CD4-positive, alpha-beta T cell treated with Interleukin-4 for 4 hours (primary cell): ENCODE measurements at regions not wholly inside any gene's neighbourhood (a gene's known extent, or its start where the extent isn't known, plus 50 kb on each side); places are given as distances from the start of the nearest gene placed in this dataset.
"Not testable (repeated sequence)": the region's sequence is repeated elsewhere in the genome, so short reads cannot be mapped to it uniquely, and the experiment has no call there.

Source experiments
- DNase-seq: peaks from one replicate; pipeline ENCODE4 v3.0.0-alpha.2; 2020

DNA sequence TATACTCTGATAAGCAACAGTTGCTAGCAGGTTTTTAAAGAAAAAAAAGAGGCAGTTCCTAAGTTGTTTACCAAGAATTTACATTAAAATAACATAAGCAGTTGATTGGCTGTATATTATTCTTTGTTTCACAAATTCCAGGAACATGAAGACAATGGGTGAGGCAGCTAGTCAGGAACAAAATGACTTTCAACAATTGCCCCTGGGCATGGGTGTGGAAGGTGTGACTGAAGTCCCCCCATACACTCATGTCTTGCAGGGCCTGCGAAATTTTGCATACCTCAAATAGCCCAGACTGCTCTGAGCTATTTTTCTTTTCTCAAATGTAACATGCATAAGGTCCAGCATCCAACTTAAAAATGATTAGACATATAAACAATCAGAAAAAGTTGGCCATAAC is 267.2 kb upstream of the DIO3 start:
- DNase-seq, result no peak

DNA sequence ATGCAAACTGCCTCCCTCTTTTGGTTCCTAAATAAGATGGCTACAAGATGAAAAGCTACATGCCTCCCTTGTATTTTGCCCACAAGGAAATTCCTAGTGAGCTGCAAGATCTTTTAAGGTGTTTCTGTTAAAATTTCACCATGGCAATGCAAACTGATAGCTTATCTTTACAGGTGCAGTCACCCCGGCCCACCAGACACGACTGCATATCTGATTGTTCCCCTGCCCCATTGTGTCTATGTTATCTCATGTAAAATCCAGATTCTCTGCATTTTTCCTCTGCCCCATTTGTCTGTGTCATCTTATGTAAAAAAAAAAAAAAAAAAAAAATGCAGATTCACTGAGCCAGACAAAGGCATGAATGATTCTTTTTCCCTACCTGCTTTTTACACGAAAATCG is 261.5 kb upstream of the DIO3 start:
- not testable (repeated sequence) for DNase-seq

DNA sequence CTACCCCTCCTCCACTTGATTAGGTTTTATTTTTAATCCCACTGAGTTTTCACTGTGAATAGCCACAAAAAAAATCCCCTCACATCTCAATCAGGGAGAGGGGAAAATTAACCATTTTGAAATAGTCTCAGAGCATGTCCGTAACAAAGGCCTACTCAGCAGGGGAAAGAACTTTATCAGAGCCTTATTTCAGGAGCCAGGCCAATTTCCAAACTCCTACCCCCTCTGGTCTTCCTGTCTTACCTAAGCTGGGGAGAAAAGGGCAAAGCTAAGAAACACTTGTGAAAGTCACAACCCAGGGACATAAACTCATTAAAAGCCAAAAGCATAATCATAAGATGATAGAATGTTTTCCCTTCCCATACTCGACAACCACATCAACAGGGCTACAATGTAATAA is 260.3 kb upstream of the DIO3 start:
- no peak for DNase-seq

DNA sequence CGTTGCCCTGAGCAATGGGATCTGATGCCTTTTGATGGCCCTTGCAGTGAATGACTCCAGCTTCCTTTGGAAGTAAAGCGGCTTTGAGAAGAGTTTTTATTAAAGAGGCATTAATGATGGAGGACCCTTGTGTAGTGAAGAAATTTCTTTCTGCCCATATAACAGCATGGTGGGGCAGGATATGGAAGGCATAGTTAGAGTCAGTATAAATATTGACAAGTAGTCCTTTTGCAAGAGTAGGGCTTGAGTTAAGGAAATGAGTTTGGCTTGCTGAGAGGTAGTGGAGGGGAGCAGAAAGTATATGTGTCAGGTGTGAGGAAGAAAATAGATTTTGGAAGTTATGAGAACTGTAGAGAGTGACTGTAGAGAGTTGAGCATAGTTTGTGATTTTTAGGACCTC is 254.1 kb upstream of the DIO3 start:
- DNase-seq, result not testable (repeated sequence)

DNA sequence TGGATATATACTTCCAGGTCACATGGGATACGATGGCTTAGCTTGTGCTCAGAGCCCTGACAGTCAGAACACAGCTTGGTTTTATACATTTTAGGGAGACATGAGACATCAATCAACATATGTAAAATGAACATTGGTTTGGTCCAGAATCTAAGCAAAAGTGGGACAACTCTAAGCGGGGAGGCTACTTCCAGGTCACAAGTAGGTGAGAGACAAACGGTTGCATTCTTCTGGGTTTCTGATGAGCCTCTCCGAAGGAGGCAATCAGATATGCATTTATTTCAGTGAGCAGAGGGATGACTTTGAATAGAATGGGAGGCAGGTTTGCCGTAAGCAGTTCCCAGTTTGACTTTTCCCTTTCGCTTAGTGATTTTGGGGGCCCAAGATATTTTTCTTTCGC is 250.1 kb upstream of the DIO3 start:
- not testable (repeated sequence) for DNase-seq

DNA sequence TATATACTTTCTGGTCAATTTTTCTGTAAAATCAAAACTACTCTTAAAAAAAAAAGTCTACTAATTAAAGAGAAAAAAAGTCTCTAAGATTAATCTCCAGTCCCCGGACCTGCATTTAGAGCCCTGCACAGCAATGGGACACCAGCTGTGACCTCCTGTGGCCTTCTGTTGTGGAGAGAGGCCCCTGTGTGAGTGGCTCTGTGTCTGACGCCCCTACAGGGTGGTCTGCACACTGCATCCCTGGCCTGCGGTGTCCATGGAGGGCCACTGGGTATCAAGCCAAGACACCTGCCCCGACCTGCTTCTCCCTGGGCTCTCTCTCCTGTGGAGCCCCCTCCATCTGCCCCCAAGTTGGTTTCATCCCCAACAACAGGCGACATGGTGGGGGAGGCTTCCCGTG is 248.0 kb upstream of the DIO3 start:
- no peak for DNase-seq

DNA sequence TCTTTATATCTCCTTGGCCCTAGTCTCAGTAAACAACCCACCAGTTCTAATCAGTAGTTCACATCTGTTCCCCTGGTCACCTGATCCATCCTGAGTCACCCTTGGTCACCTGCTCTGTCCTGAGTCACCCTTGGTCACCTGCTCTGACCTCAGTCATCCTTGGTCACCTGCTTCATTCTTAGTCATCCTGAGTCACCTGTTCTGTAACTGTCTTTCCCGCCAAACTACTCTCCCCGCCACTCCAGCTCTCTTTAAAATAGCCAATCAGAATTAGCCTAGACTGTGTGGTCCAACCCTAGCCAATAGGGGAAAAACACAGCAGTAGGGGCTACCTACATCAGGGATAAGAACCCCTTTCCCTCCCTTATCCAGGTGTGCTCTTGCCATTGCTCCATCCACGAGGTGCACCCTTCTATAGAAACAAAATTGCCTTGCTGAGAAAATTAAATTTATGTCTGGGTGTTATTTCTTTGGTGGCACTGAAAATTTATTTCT is 245.4 kb upstream of the DIO3 start:
- DNase-seq, result no peak

DNA sequence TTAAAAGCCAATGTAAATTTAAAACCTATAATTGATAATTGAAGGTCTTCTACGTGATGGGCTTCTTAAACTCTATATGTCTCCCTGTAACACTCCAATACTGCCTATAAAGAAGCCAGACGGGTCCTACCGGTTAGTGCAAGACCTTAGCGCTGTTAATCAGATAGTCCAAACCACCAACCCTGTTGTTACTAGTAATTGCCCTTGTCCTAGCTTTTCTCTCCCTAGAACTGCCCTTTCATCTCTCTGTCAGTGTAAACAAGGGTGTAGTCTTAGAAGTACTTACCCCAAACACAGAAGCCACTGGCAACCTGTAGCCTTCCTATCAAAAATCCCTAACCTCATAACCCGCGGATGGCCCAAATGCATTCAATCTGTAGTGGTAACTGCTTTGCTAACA is 243.0 kb upstream of the DIO3 start:
- DNase-seq, result no peak

DNA sequence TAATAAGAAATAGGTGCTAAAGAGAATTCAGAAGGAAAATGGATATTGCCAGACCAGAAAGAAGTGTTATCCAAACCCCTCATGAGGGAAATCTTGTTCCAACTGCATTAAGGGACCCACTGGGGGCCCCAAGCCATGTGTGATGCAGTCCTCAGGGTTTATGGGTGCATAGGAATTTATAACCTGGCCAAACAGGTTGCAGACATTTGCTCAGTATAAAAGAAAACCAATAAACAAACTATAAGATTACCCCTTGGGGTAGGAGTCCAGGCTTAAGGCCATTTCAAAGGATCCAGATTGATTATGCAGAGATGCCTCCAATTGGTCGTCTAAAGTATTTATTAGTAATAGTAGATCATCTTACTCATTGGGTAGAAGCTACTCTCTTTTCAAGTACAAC is 240.9 kb upstream of the DIO3 start:
- DNase-seq, result no peak

DNA sequence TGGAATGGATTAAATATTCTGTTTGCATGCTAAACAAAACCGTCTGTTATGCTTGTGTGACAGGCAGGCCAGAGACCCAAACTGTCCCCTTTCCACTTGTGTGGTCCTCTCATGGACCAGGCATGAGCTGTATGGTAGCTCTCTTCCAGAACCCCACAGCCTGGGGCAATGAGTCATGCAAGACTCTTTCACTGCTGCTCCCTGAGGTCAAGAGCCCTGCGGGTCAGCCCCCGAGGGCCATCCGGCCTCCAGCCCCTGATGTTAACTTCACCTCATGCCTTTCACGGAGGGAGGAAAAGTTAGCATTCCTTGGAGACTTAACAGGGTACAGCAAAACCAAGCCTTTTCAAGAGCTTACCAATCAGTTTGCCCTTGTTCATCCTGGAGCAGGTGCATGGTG is 239.1 kb upstream of the DIO3 start:
- DNase-seq, result no peak

DNA sequence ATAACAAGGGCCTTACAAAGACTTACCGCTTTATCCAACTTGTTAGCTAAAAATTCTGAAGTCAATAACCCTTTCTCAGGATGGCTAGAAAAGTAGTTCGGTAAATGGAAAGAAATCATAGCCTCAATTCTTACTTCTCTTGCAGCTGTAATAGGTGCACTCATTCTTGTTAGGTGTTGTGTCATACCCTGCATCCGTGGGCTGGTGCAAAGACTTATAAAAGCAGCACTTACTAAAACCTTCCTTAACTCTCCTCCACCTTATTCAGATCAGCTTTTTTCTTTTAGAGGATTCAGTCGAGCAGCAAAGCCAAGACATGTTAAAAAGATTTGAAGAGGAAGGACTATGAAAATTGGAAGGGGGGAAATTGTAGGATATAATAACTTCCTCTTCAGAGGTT is 238.2 kb upstream of the DIO3 start:
- no peak for DNase-seq

DNA sequence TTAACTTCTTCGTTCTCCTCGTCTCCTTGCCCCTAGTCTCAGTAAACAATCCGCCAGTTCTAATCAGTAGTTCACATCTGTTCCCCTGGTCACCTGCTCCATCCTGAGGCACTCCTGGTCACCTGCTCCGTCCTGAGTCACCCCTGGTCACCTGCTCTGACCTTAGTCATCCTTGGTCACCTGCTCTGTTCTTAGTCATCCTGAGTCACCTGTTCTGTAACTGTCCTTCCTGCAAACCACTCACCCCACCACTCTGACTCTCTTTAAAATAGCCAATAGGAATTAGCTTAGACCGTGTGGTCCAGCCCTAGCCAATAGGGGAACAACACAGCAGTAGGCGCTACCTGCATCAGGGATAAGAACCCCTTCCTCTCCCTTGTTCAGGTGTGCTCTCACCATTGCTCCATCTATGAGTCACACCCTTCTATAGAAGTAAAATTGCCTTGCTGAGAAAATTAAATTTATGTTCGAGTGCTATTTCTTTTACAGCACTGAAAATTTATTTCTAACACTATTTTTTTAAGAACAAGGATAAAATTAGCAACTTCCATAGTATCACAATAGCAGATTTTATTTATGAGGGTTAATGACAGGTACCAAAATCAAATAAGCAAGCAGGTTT is 237.6 kb upstream of the DIO3 start:
- not testable (repeated sequence) for DNase-seq

DNA sequence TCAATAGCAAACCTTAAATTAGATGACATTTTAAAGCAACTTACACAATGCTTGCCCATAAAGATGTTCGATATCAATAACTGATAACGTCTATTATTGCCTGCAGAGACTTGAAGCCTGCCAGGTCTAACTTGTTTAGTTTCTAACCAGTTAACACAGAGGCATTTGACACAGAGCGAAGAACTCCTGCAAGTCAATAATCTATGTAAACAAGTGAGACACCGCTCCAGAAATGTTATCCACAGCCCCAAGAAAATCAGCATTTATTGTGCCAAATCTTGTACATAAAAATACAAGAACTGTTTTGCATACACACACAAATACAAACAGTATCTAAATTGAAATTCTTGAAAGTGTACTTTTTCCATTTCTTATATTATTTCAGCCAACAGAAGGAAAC is 236.0 kb upstream of the DIO3 start:
- no peak for DNase-seq

DNA sequence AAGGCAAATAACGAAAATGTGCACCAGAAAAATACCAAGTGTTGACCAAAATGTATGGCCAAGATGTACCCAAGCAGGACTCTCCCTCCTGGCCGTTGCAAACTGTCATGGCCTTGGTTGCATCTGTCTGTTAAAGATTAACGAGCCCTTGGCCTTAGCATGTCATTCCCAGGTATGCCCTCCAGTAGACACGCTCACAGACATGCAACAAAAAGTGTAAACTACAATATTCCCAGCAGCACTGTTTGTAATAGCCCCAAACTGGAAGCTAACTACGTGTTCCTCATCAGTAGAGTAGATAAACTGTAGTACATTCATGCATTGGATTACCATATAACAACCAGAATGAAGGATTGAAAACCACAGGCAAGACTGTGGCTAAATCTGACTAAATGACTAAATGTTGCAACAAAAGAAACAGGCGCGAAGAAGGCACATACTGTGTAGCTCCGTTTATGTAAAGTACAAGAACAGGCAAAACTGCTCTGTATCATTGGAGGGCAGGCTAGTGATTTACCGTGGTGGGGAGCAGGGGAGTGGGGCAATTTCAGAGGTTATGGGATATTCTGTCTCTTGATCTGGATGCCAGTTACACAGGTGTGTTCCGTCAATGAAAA is 232.8 kb upstream of the DIO3 start:
- DNase-seq, result no peak

DNA sequence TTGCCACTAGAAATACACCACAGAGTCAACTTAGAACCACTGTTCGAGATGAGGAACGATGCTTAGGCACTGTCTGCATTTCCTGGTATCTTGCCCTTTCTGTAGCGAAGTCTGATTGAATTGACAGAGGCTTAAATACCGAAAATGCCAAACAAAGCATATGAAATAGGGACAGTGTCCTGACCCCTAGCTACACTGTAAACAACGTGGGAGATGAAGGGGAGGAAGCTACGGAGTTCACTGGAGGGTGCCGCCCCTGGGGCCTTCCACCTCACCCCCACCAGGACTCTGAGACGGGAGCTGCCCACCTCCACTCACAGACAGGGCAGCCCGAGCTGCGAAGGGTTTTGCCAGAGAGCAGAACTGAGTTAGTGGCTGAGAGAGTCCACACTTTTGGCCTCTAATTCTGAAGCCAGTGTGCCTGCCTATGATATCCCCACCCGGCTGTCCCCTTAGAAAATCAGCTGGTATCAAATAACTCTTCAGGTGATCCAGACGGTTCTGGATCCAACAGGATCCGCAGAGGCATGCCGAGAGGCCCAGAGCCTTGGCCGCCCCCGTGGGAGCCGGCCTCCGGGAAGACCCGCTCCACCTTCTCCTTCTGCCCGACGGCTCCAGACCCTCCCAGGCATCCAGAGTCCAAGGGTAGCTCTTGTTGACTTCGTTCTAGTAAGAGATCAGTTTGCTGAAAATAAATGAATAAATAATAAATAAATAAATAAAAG is 230.7 kb upstream of the DIO3 start:
- DNase-seq, result no peak

DNA sequence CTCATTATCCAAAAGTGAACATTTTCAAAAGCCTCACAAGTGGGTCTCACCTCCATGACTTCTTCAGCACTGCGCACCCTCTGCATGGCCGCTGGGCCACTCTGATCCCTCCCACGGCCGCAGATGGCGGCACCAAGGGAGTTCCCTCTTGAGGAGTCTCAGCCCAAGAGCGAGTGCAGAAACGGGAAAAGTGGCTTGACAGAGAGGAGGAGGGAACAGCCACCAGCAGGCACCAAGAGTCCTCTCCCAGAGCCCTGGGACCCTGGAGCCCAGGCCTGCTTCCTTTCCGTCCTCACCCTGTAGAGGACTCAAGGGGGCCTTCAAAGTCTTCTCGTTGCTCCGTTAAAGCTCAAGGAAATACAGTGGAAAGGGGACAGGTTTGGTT is 230.2 kb upstream of the DIO3 start:
- no peak for DNase-seq

DNA sequence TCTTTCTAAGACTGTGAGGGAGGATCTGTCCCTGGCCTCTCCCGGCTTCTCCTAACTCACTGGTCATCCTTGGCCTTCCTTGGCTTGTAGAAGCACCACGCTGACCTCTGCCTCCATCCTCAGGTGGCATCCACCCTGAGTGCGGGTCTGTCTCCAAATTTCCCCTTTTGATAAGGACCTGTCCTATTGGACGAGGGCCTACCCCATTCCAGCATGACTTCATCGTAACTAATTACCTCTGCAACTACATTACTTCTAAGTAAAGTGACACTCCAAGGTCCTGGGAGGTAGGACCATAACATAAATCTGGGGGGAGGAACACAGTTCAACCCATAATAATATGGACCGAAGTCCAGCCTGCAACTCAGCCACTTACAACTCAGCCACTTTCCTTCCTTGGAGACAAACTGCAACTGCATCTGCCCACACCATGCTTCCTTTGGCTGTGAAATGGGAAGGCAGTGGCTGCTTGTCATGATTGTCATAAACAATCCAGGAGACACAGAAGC is 229.6 kb upstream of the DIO3 start:
- no peak for DNase-seq

DNA sequence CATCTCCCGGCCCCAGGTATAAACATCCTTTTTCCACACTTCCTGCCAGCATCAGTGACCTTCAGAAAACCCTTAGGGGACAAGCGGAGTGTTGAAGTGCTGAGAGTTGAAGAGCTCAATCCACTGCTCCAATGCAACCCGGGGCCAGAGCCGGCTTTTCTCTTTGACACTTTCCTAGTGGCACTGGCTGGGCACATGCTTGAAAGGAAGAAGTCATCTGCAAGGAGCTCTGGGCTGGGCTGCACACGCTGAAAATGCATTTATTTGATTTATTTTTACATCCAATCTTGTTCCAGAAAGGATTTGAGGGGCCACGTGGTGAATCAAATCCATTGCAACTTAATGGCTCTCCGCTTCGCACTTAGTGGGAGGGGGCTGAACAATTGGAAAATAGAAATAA is 229.0 kb upstream of the DIO3 start:
- DNase-seq, result no peak

DNA sequence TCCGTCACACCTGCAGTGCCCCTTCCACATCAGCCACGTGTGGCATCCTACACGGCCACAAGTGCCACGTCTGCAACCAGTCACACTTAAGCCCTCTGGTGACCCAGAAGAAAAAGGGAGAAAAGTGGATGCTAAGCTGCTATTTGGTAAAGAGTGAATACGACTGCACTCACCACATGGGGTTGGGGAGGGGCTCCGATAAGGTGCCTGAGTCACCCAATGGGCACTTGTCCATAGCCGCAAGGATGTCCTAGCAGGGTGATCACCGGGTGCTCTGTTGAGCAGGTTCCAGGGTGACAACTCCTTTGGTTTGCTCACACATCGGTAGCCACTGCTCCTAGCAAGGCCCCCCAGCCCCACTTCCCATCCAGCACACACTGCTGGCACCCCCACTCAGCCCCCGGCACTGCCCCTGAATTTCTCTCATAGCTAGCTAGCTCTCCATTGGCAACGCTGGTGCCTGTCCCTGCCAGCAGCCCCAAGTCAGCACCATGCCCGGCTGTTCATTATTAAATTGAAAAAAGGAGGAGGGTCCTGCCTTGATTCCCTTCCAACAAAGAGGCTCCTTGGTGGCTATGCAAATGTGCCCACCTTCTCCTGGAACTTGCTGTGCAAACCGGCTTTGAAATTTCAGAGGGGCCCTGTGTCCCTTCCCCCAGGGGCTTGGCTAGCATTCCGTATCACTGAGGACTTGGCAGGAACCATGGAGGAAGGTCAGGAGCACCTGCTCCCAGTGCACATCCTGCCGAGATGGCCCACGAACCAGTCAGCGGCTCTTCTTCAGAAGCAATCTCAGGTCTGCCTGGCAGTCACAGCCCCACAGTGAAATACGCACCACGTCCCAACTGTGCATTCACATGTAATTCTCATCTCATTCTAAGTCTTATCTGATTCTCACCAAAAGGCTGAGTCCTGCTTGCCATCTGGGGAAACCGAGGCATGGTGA is 227.7 kb upstream of the DIO3 start:
- DNase-seq, result no peak

DNA sequence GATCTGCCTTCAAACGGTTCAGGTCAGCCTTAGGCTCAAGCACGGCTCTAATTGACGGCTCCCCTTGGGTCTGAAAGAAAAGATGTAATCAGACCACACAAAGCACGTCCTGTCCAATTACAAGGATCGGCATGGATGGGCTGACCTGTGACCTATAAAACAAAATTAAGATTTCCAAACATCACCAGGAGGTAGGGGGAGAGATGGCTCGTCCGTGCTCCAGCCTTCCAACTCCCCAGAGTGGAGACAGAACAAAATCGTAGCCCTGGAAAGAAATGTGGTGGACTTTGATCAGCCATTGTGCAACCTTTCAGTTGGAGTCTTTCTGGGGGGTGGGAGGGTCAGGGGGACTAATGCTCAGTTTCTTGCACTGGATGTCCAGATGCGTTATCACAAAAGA is 226.6 kb upstream of the DIO3 start:
- no peak for DNase-seq

DNA sequence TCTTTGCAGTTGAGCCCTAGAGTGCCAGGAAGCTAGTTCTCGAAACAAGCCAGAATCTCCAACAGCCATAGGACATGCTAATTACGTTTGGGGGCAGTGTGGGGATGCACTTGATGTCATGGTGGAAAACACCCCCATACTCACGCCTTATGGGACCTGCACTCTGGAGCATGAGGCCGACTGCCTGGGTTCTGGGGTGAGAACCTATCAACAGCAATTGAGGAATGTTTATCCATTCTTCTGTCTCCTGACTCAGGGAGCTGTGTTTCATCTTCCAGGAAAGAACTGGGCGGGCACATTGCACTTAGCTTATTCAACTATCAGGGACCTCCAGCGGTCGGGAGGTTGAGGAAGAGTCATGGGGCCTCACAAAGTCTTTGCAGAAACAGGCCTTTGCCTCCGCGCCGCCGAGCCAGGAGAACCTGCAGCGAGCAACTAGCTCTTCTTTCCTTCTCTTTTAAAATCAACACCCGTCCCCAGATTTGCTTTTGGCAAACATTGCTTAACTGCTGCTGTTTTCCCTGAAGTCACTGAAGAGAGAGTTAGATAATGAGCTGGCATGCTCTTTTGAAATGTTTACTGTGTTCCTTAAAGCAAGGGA is 226.1 kb upstream of the DIO3 start:
- DNase-seq, result no peak

DNA sequence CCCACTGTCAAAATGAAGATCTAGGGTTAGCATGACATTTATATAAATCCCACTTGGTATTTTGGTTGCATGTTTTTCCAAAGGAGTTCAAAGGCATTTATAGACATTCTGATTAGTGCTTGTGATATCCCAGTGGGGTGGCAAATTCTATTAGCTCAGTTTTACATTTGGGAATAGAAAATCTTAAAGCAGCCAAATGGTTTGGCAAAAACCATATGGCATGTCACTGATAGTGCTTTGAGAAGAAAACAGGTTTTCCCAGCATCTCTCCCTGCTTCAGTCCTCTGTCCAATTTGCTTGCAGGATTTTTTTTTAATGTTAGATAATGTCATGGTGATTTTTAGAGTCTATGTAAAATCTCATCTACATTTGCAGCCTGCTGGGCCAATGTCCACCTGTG is 225.1 kb upstream of the DIO3 start:
- no peak for DNase-seq

DNA sequence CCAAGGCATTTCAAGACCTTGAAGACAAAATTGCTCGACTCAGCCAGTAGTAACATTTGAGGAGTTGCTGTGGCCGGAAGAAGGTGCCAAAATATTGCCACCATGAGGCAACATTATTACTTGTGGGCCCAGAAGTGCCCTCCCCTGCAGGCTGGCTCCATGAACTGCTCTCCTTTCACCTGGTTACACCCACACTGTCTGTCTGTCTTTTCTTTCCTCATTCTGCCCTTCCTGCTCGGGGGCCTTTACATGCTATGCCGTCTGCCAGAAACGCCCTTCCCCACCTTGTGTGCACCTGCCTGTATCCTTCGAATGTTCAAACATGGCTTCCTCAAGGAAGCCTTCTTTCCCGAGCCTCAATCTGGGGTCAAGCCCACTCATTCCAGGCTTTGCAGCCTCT is 224.2 kb upstream of the DIO3 start:
- no peak for DNase-seq
